Lower leg skin (tissue), 4 donors: ENCODE measurements at regions not wholly inside any gene's neighbourhood (a gene's known extent, or its start where the extent isn't known, plus 50 kb on each side); places are given as distances from the start of the nearest gene placed in this dataset.

Source experiments
- DNase-seq, 2 donors: peaks; one replicate each; pipeline ENCODE4 v3.0.0-alpha.2; 2019; ENCODE audit warnings: low spot score in 2 of 2
- H3K4me3 ChIP-seq: fragments of 200-600 bp; sonication (generic); 2 replicates; pipeline ENCODE4 v1.5.1; 2017; ENCODE audit warnings: mild to moderate bottlenecking, low read depth; ENCODE audit not compliant: poor library complexity, severe bottlenecking
- POLR2A ChIP-seq, 2 donors: fragments of 450-650 bp; IDR thresholded peaks; one replicate each; pipeline ENCODE4 v1.6.1; 2016 to 2017; ENCODE audit warnings: antibody characterized with exemption in 2 of 2, mild to moderate bottlenecking in 1 of 2, moderate library complexity in 1 of 2
- WGBS, 2 donors: methylation state at CpG; one replicate each; pipeline ENCODE4 v1.1.5; 2018; 5-methylcytosine and 5-hydroxymethylcytosine counted together
- intact Hi-C: fragments of 100-400 bp; cut with DNase I; formaldehyde crosslinking; loops from one replicate; pipeline ENCODE4 v1.15.0; 2023; ENCODE audit warnings: low total_unique reads
- TF ChIP-seq, protein P1 (sequence below), 3 donors: fragments of 450-650 bp; IDR thresholded peaks; one replicate each; pipeline ENCODE4 v1.5.1; 2016; ENCODE audit warnings: antibody characterized with exemption in 3 of 3, mild to moderate bottlenecking in 3 of 3, moderate library complexity in 2 of 3

- no peak for DNase-seq
- intact Hi-C loops: loop anchor here (10.0 kb wide), 1 partner anchor 865 kb away; no protein-coding TSS in a partner anchor
- no peak for TF ChIP-seq POLR2A (IDR thresholded peaks at IDR 0.05)
- TF ChIP-seq, protein P1, sequence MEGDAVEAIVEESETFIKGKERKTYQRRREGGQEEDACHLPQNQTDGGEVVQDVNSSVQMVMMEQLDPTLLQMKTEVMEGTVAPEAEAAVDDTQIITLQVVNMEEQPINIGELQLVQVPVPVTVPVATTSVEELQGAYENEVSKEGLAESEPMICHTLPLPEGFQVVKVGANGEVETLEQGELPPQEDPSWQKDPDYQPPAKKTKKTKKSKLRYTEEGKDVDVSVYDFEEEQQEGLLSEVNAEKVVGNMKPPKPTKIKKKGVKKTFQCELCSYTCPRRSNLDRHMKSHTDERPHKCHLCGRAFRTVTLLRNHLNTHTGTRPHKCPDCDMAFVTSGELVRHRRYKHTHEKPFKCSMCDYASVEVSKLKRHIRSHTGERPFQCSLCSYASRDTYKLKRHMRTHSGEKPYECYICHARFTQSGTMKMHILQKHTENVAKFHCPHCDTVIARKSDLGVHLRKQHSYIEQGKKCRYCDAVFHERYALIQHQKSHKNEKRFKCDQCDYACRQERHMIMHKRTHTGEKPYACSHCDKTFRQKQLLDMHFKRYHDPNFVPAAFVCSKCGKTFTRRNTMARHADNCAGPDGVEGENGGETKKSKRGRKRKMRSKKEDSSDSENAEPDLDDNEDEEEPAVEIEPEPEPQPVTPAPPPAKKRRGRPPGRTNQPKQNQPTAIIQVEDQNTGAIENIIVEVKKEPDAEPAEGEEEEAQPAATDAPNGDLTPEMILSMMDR (IDR thresholded peaks at IDR 0.05): no peak
- no peak overlapping the region for H3K4me3 ChIP-seq
- 84% methylated on average over 6 of the region's 6 CpGs for WGBS, 2 donors
These were observed 121.5 kb upstream of the RCN1 start for GRCh38 chr11:31969359-31969702.

DNA sequence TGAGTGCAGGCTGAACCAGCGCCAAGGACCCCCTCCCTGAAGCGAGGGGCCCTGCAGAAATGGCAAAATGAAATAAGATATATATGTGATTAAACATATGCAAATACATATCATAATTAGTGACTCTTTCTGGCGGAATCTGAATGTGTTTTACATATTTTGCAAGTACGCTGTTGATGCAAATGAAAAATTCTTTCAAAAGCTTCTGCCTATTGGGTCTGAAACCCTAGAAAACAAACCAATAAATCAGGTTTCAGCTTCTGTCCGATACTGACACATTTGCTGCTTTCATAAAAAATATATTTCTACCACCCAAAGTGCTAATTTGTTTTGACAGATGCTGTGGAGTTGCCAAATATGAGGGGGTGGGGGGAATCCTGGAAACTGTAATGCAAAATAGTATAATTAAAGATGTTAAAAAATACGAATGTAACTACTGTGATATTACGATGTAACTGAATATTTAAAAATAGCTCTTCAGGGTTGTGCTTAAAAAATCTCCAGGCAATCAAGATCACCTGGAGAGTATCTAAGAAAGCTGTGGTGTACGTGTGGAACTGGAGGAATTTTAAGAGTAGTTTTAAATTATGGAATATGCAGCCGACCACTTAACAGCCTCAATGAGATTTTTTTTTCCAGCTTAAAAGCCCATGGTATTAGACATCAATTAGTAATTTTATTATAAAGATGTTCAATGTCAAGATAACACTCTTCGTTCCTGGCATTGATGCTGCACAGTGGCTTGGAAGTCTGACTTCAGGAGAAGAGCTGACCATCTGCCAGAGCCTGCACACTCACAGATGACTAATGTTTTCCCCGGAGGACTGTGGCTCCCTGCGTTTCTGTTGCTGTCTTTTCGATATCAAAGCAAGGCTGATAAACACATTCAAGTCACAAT is 122.2 kb upstream of the RCN1 start:
- TF ChIP-seq POLR2A (IDR thresholded peaks at IDR 0.05): no peak
- no peak for DNase-seq
- WGBS, 2 donors: 37 to 41% methylated on average over 13 of the region's 13 CpGs
- H3K4me3 ChIP-seq: no peak overlapping the region
- intact Hi-C loops: loop anchor here (10.0 kb wide), 1 partner anchor 864 kb away; no protein-coding TSS in a partner anchor

DNA sequence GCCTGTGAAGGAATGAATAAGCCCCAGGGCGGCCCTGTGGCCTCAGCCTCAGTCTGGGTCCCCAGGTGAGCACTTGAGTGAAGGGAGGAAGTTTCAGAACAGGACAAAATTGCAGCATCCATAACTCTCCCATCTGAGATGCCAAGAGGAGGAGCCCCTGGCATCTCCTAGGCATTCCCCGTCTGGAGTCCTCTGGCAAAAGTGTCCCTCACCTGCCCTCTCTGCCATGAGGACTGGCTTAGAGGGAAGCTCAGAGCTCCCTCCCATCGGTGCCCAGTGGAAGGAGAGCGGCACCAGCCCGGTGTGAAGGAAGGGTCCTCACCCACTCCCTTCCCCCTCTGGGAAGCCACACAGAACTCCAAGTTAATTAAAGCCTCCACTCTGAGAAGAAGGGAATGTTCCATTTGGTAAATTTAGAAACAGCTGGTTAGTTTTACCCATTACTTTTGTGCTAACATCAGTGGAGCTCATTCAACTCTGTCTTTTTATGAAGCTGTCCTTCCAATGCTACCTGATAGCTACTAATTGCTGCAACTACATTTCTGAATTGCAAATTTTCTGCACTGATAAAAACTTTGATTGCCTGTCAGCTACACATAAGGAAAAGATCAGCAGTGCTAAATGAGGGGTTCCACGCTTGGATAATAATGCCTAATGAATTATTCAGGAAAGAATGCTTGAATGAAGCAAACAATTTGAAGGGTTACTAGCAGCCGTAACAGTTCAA is 123.3 kb upstream of the RCN1 start:
- TF ChIP-seq POLR2A (IDR thresholded peaks at IDR 0.05): no peak
- TF ChIP-seq, protein P1 (IDR thresholded peaks at IDR 0.05): no peak
- no peak overlapping the region for H3K4me3 ChIP-seq
- no peak for DNase-seq
- intact Hi-C loops: loop anchor here (10.0 kb wide), 1 partner anchor 863 kb away; no protein-coding TSS in a partner anchor
- WGBS, 2 donors: 73 to 77% methylated on average over 7 of the region's 7 CpGs

DNA sequence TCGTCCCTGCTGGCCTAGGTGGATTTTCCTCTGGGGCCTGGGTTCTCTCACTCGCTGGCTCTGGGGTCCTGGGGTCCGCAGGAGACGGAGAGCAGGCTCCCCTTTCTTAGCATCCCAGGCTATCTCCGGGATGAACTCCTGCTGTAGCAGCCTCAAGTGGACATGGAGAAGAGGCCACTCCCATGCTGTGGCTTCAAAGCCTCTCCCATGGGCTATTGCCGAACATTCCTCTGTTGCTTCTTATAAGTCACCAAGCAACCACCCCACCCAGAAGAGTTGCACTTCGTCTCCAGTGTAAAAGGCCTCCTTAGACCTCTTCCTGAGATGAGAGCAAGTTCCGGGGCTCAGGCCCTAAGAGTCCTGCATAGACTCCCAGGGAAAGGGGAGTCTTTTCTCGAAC is 124.0 kb upstream of the RCN1 start:
- no peak for DNase-seq
- no peak overlapping the region for H3K4me3 ChIP-seq
- 85 to 87% methylated on average over 9 of the region's 9 CpGs for WGBS, 2 donors
- TF ChIP-seq POLR2A (IDR thresholded peaks at IDR 0.05): no peak
- TF ChIP-seq, protein P1 (IDR thresholded peaks at IDR 0.05): no peak
- intact Hi-C loops: loop anchor here (10.0 kb wide), 1 partner anchor 862 kb away; no protein-coding TSS in a partner anchor

GRCh38 chr11:31964181-31964580 is 126.7 kb upstream of the RCN1 start:
- no peak for DNase-seq
- intact Hi-C loops: loop anchor here (10.0 kb wide), 1 partner anchor 859 kb away; no protein-coding TSS in a partner anchor
- 78 to 100% methylated on average over 3 of the region's 3 CpGs for WGBS, 2 donors

More at GRCh38 chr11:31964181-31964580, 126.7 kb upstream of the RCN1 start:
- no peak overlapping the region for H3K4me3 ChIP-seq
- no peak for TF ChIP-seq POLR2A (IDR thresholded peaks at IDR 0.05)
- TF ChIP-seq, protein P1 (IDR thresholded peaks at IDR 0.05): no peak
